Inferior parietal cortex (tissue), 1 donor: ENCODE measurements at regions not wholly inside any gene's neighbourhood (a gene's known extent, or its start where the extent isn't known, plus 50 kb on each side); places are given as distances from the start of the nearest gene placed in this dataset.

Experiments
- DNase-seq: peaks from one replicate; pipeline ENCODE4 v3.0.0-alpha.2; 2016; ENCODE audit errors: extremely low spot score

- no peak for DNase-seq
Measured at GRCh38 chr21:27400045-27400444, 433.2 kb upstream of the ADAMTS5 start.

- DNase-seq = no peak
Measured at GRCh38 chr21:27397578-27397977, 430.7 kb upstream of the ADAMTS5 start.

- DNase-seq = no peak
Measured at GRCh38 chr21:27393726-27394125, 426.8 kb upstream of the ADAMTS5 start.

- DNase-seq = no peak
Measured at GRCh38 chr21:27391990-27392389, 425.1 kb upstream of the ADAMTS5 start.

GRCh38 chr21:27390384-27390783, 423.5 kb upstream of the ADAMTS5 start:
- no peak for DNase-seq

GRCh38 chr21:27388825-27389224, 421.9 kb upstream of the ADAMTS5 start:
- DNase-seq = no peak

GRCh38 chr21:27382404-27382803, 415.5 kb upstream of the ADAMTS5 start:
- no peak for DNase-seq

GRCh38 chr21:27380303-27380702, 413.4 kb upstream of the ADAMTS5 start:
- no peak for DNase-seq

GRCh38 chr21:27379354-27379753, 412.5 kb upstream of the ADAMTS5 start:
- no peak for DNase-seq

- DNase-seq = no peak
Measured at GRCh38 chr21:27372381-27372780, 405.5 kb upstream of the ADAMTS5 start.

- DNase-seq = no peak
Measured at GRCh38 chr21:27371975-27372331, 405.1 kb upstream of the ADAMTS5 start.

GRCh38 chr21:27371115-27371974, 404.5 kb upstream of the ADAMTS5 start:
- DNase-seq = no peak

- no peak for DNase-seq
Measured at GRCh38 chr21:27369978-27370571, 403.2 kb upstream of the ADAMTS5 start.

- DNase-seq = no peak
Measured at GRCh38 chr21:27369234-27369633, 402.3 kb upstream of the ADAMTS5 start.

- DNase-seq = no peak
Measured at GRCh38 chr21:27366646-27367235, 399.9 kb upstream of the ADAMTS5 start.

- no peak for DNase-seq
Measured at GRCh38 chr21:27366036-27366435, 399.1 kb upstream of the ADAMTS5 start.

- no peak for DNase-seq
Measured at GRCh38 chr21:27365394-27365793, 398.5 kb upstream of the ADAMTS5 start.

- DNase-seq = no peak
Measured at GRCh38 chr21:27363719-27364477, 397.0 kb upstream of the ADAMTS5 start.

GRCh38 chr21:27362249-27362648, 395.4 kb upstream of the ADAMTS5 start:
- DNase-seq = no peak

GRCh38 chr21:27359141-27359540, 392.3 kb upstream of the ADAMTS5 start:
- DNase-seq = no peak

- no peak for DNase-seq
Measured at GRCh38 chr21:27352885-27353284, 386.0 kb upstream of the ADAMTS5 start.

- DNase-seq = no peak
Measured at GRCh38 chr21:27346041-27346448, 379.2 kb upstream of the ADAMTS5 start.
